ENCODE measurements at regions not wholly inside any gene's neighbourhood (a gene's known extent, or its start where the extent isn't known, plus 50 kb on each side); places are given as distances from the start of the nearest gene placed in this dataset.

DNA sequence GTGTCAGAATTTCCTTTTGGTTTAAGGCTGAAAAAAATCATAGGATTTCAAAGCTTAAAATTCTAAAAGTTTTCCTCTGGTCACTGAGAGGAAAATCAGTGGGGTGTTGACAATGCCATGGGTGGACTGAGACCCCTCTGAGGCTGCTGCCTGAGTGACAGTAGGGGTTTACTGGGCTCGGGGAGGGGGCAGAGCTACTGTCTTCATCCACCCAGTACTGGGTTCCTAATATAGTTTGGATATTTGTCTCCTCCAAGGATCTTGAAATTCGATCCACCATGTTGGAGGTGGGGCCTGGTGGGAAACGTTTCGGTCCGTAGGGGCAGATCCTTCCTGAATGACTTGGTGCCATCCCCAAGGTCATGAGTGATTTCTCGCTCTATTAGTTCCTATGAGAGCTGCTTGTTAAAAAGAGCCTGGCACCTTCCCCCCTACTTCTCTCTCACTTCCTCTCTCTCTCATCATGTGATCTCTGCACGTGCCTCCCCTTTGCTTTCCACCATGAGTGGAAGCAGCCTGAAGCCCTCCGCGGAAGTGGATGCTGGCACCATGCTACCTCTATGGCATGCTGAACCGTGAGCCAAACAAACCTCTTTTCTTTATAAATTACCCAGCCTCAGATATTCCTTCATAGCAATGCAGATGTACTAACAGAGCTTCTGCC lies 72.3 kb downstream of the MAP10 start:
- DNase-seq (ENCODE audit: low read depth) = no peak
- Histone ChIP-seq H3K36me3 (ENCODE audit: control insufficient read depth, insufficient read depth, low read length) (no peaks in the 10 kb centered on the region), H3K27me3 (ENCODE audit: control insufficient read depth, insufficient read depth, low read length) (no peaks in the 10 kb centered on the region), H3K4me3 (ENCODE audit: low read depth, low read length) (no peak overlapping the region)
- TF ChIP-seq, protein P1, sequence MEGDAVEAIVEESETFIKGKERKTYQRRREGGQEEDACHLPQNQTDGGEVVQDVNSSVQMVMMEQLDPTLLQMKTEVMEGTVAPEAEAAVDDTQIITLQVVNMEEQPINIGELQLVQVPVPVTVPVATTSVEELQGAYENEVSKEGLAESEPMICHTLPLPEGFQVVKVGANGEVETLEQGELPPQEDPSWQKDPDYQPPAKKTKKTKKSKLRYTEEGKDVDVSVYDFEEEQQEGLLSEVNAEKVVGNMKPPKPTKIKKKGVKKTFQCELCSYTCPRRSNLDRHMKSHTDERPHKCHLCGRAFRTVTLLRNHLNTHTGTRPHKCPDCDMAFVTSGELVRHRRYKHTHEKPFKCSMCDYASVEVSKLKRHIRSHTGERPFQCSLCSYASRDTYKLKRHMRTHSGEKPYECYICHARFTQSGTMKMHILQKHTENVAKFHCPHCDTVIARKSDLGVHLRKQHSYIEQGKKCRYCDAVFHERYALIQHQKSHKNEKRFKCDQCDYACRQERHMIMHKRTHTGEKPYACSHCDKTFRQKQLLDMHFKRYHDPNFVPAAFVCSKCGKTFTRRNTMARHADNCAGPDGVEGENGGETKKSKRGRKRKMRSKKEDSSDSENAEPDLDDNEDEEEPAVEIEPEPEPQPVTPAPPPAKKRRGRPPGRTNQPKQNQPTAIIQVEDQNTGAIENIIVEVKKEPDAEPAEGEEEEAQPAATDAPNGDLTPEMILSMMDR (IDR thresholded peaks at IDR 0.05; ENCODE audit: insufficient read depth, low read length, severe bottlenecking) = no peak
- FAIRE-seq = no peak

DNA sequence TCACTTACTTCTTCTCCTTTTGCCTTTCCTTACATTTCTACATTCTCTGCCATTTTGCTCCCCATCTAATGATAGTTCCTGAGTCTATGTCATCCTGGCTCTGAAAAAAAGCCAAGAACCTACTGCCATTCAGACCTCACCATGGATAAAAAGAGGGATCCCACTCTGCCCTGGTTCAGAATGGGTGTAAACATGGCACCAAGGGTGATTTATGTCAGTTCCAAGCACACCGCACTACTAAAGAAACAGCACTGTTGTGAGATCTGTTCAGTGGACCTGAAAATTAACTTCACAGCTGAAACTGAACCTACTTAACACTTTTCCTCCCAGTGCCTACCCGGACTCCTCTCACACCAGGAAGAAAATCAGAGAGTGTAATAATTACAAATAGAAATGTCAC lies 72.3 kb upstream of the NTPCR start:
- no peak for FAIRE-seq
- TF ChIP-seq, protein P1 (IDR thresholded peaks at IDR 0.05; ENCODE audit: insufficient read depth, low read length, severe bottlenecking) = no peak
- Histone ChIP-seq H3K27me3 (ENCODE audit: control insufficient read depth, insufficient read depth, low read length) (no peaks in the 10 kb centered on the region), H3K36me3 (ENCODE audit: control insufficient read depth, insufficient read depth, low read length) (no peaks in the 10 kb centered on the region), H3K4me3 (ENCODE audit: low read depth, low read length) (no peak overlapping the region)
- no peak for DNase-seq (ENCODE audit: low read depth)

DNA sequence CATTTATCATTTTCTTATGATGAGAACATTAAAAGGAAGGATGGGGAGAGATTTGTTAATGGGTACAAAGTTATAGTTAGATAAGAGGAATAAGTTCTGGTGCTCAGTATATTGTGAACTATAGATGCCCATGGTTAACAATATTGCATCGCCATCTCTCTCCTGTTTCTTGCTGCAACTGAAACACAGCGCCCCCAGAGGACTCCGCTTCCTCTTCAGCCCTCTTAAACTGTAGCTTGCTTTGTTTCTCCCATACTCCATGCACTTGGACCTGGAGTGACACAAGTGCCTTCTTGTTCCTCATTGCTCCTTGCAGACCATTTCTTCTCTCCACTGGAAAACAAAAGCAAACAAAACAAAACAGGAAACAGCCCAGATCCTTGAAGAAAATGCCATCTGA lies 70.1 kb upstream of the NTPCR start:
- no peaks in the 10 kb centered on the region for H3K36me3 ChIP-seq (ENCODE audit: control insufficient read depth, insufficient read depth, low read length)
- H3K27me3 ChIP-seq (ENCODE audit: control insufficient read depth, insufficient read depth, low read length) = no peaks in the 10 kb centered on the region
- TF ChIP-seq, protein P1 (IDR thresholded peaks at IDR 0.05; ENCODE audit: insufficient read depth, low read length, severe bottlenecking) = peak; percentile 70
- H3K4me3 ChIP-seq (ENCODE audit: low read depth, low read length) = no peak overlapping the region
- DNase-seq (ENCODE audit: low read depth) (peak; percentile 52), FAIRE-seq (no peak)

DNA sequence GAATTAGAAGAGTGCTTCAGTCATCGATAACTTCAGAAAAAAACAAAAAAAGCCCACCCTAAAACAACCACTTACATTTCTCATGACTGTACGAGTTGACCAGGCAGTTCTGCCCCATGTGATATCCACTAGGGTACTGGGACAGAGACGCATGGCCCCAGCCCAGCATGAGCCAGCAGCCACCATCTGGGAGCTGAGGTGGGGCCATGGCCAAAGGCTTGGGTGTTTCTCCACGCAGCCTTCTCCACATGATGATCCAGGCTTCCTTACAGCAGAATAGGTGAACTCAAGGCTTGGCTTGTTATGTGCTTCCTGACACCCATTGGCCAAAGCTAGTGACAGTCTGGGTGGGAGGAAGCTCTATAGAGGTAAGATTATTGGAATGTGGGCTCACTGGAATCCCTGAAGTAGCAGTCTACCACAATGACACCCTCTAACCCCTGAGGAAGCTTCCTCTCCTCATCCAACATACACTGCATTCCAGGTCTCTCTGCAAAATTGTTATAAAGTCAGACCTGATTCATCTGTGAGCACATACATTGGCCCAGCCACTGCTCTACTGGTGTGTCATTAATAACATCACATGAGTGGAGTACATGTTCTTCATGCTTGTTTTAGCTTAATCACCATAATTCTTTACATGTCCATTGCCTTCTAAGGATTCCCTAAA lies 66.3 kb upstream of the NTPCR start:
- H3K36me3 ChIP-seq (ENCODE audit: control insufficient read depth, insufficient read depth, low read length) = no peaks in the 10 kb centered on the region
- FAIRE-seq (peak; percentile 66), DNase-seq (ENCODE audit: low read depth) (peak; percentile 12)
- H3K27me3 ChIP-seq (ENCODE audit: control insufficient read depth, insufficient read depth, low read length) = no peaks in the 10 kb centered on the region
- TF ChIP-seq, protein P1 (IDR thresholded peaks at IDR 0.05; ENCODE audit: insufficient read depth, low read length, severe bottlenecking) = no peak
- no peak overlapping the region for H3K4me3 ChIP-seq (ENCODE audit: low read depth, low read length)

DNA sequence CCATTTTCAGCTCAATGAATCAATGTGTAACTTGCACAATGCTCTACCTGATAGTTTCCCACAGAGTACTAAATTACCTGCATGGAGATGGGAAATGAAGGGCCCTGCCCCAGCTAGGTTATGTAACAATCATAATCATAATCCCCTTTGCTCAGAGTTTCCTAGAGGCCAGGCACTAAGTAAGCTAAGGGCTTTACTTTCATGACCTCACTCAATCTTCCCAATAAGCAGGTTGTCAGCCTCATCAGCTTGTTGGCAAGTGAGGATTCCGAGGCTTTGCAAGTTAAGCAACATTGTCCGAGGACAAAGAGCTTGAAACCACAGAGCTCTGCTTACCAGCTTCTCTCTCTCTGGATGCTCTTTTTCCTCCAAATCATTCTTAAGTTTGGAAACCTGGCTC lies 64.1 kb upstream of the NTPCR start:
- H3K36me3 ChIP-seq (ENCODE audit: control insufficient read depth, insufficient read depth, low read length) = no peaks in the 10 kb centered on the region
- TF ChIP-seq, protein P1 (IDR thresholded peaks at IDR 0.05; ENCODE audit: insufficient read depth, low read length, severe bottlenecking) = no peak
- H3K27me3 ChIP-seq (ENCODE audit: control insufficient read depth, insufficient read depth, low read length) = no peaks in the 10 kb centered on the region
- DNase-seq (ENCODE audit: low read depth) (no peak), FAIRE-seq (no peak)
- H3K4me3 ChIP-seq (ENCODE audit: low read depth, low read length) = no peak overlapping the region

All from bronchial epithelial cell (primary cell).